GM18505 (cell line): ENCODE measurements at regions not wholly inside any gene's neighbourhood (a gene's known extent, or its start where the extent isn't known, plus 50 kb on each side); places are given as distances from the start of the nearest gene placed in this dataset.

Experiments used
- ATAC-seq: cut with Tn5 transposase; IDR thresholded peaks from one replicate; pipeline ENCODE4 v1.9.1; 2021; ENCODE audit not compliant: unreplicated experiment
- POLR2A ChIP-seq: IDR thresholded peaks from 4 replicates; pipeline ENCODE4 v1.6.1; 2011; ENCODE audit warnings: borderline replicate concordance; ENCODE audit not compliant: insufficient read depth, insufficient read length; ENCODE audit errors: extremely low read depth

- no peak for ATAC-seq
Observed at GRCh38 chrX:63993936-63994335, 208.9 kb upstream of the ARHGEF9 start.

GRCh38 chrX:63985906-63986305, 200.9 kb upstream of the ARHGEF9 start:
- ATAC-seq = no peak
- TF ChIP-seq POLR2A = no peak

More at GRCh38 chrX:63993936-63994335, 208.9 kb upstream of the ARHGEF9 start:
- no peak for TF ChIP-seq POLR2A

- no peak for ATAC-seq
- no peak for TF ChIP-seq POLR2A
Observed at GRCh38 chrX:63979480-63979879, 194.5 kb upstream of the ARHGEF9 start.

GRCh38 chrX:63967551-63967950, 182.5 kb upstream of the ARHGEF9 start:
- ATAC-seq = no peak
- TF ChIP-seq POLR2A = no peak

GRCh38 chrX:63963095-63963784, 178.2 kb upstream of the ARHGEF9 start:
- TF ChIP-seq POLR2A = no peak
- ATAC-seq = no peak

DNA sequence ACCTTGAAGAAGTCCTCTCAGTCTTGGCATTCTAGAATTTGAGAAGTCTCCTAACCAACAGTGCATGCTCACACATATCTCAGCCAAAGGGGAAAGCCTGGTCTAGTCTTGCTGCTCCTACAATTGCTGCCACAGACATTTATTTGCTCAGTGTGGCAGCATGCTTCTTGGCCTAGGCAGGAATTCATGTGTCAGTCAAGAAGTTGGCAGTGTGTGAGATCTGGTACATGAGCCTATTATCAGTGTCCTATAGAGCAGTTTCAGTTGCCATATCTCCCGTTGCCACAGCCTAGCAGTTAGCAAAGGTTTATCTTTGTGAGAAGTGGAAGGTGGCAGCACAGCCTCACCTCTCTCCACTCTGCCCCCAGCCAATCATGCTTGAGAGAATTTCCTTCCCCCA, 176.9 kb upstream of the ARHGEF9 start:
- ATAC-seq = no peak
- no peak for TF ChIP-seq POLR2A

GRCh38 chrX:63959975-63960374, 175.0 kb upstream of the ARHGEF9 start:
- ATAC-seq = no peak
- TF ChIP-seq POLR2A = no peak

- TF ChIP-seq POLR2A = no peak
- no peak for ATAC-seq
Observed at GRCh38 chrX:63958134-63958865, 173.3 kb upstream of the ARHGEF9 start.

DNA sequence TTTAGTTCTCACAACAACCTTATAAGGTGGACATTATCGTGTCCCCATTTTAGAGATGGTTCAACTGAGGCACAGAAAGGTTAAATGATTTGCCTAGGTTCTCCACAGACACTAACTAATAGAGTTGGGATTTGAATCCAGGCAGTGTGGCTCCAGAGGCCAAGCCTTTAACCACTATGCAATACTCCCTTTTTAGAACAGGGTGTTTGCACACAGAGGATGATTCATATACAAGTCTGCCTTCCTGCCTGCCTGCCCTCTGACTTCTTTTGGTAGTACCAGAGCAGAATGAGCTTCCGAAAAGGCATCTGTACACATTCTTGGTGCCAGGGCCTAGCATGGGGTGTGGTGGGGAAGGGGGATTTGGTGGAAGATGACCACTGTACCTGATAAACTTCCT, 150.8 kb upstream of the ARHGEF9 start:
- no peak for TF ChIP-seq POLR2A

GRCh38 chrX:63934791-63935190, 149.8 kb upstream of the ARHGEF9 start:
- no peak for ATAC-seq
- TF ChIP-seq POLR2A = no peak

More for the DNA sequence above, 150.8 kb upstream of the ARHGEF9 start:
- ATAC-seq = no peak

DNA sequence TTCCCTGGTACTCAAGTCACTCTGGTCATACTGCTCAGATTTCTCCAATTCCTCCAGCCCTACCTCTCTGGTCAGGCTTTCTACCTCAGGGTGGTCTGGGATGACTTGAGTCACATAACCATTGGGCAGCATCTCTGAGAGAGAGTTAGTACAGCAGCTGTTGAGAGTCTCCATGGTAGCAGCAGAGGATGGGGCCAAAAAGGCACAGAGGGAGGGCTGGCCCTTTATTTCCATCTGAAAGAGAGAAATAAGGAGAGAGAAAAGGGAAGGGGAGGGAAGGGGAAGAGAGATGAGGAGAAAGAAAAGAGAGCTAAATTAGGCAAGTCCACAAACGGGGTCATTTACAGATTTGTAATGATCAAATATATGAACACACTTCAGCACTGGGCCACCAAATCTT, 149.1 kb upstream of the ARHGEF9 start:
- no peak for TF ChIP-seq POLR2A
- no peak for ATAC-seq

DNA sequence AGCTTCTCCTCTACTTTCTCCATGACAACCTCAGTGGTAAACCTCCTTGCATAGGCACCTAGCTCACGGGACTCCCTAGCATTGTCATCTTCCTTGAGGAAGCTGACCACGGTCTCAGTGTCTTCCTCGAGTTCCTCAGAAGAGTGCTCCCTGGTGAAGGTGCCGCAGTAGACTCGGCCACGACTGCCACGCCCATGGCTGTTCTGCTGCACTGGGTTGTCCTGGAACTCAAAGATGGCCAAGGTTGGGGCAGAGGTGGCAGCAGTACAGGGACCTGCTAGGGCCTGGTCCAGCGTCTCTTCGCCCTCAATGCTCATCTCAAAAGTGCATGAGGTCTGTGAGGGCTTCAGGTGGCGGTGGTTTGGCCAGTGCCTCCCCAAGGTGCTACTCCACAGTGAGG, 147.9 kb upstream of the ARHGEF9 start:
- no peak for ATAC-seq
- no peak for TF ChIP-seq POLR2A

DNA sequence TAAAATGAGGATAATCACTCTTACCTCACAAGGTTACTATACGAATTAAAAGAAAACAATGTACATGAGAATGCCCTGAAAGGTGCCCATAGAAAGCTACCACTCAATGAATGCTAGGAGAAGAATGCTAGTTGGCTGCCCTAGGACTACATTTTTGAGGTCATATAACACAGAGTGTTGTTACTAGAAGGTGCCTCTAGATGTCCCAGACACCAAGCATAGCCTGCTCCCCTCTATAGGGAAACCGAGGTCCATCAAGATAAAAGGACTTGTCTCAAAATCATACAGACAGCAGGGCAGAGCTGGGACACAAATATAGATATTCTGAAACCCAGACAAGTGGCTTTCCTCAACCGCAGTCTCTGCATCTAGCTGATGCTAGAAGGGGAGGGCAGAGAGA, 147.0 kb upstream of the ARHGEF9 start:
- no peak for ATAC-seq
- no peak for TF ChIP-seq POLR2A

DNA sequence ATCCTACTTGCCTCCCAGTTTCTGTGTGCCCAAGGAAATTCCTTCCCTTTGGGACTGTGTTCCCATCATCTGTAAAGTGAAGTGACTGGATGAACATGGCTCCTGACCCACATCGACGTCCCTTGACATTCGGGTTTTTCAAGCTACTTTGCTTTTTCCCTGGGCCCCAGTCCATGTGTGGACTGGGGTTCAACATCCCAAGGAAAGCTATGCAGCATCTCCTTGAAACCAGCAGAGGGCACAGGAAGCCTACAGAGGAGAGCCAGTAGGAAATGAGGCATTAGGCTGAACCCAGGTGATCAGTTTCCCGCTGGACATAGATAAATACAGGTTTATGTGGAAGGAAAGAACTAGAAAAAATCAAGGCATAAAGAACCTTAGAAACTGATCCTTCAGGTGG, 145.1 kb upstream of the ARHGEF9 start:
- TF ChIP-seq POLR2A = no peak
- no peak for ATAC-seq
